ENCODE measurements at regions not wholly inside any gene's neighbourhood (a gene's known extent, or its start where the extent isn't known, plus 50 kb on each side); places are given as distances from the start of the nearest gene placed in this dataset.
"Not testable (repeated sequence)": the region's sequence is repeated elsewhere in the genome, so short reads cannot be mapped to it uniquely, and the experiment has no call there.

GRCh38 chr1:157431751-157432150, 120.6 kb downstream of the FCRL5 start:
- H3K4me3 ChIP-seq (ENCODE audit: low read depth, low read length): no peak overlapping the region
- TF ChIP-seq POLR2A (IDR thresholded peaks at IDR 0.05; ENCODE audit: extremely low read depth, insufficient read length): no peak
- TF ChIP-seq, protein P1, sequence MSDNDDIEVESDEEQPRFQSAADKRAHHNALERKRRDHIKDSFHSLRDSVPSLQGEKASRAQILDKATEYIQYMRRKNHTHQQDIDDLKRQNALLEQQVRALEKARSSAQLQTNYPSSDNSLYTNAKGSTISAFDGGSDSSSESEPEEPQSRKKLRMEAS (IDR thresholded peaks at IDR 0.05; ENCODE audit: low read depth, low read length): no peak
- TF ChIP-seq MYC (IDR thresholded peaks at IDR 0.05; ENCODE audit: low read depth, low read length): no peak
- TF ChIP-seq, protein P2, sequence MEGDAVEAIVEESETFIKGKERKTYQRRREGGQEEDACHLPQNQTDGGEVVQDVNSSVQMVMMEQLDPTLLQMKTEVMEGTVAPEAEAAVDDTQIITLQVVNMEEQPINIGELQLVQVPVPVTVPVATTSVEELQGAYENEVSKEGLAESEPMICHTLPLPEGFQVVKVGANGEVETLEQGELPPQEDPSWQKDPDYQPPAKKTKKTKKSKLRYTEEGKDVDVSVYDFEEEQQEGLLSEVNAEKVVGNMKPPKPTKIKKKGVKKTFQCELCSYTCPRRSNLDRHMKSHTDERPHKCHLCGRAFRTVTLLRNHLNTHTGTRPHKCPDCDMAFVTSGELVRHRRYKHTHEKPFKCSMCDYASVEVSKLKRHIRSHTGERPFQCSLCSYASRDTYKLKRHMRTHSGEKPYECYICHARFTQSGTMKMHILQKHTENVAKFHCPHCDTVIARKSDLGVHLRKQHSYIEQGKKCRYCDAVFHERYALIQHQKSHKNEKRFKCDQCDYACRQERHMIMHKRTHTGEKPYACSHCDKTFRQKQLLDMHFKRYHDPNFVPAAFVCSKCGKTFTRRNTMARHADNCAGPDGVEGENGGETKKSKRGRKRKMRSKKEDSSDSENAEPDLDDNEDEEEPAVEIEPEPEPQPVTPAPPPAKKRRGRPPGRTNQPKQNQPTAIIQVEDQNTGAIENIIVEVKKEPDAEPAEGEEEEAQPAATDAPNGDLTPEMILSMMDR (IDR thresholded peaks at IDR 0.05; ENCODE audit: low read depth, low read length): no peak
- no peak for DNase-seq (ENCODE audit: low read depth)

- H3K4me3 ChIP-seq (ENCODE audit: low read depth, low read length): no peak overlapping the region
- TF ChIP-seq, protein P1 (IDR thresholded peaks at IDR 0.05; ENCODE audit: low read depth, low read length): no peak
- TF ChIP-seq, protein P2 (IDR thresholded peaks at IDR 0.05; ENCODE audit: low read depth, low read length): no peak
- no peak for TF ChIP-seq POLR2A (IDR thresholded peaks at IDR 0.05; ENCODE audit: extremely low read depth, insufficient read length)
- TF ChIP-seq MYC (IDR thresholded peaks at IDR 0.05; ENCODE audit: low read depth, low read length): no peak
- DNase-seq (ENCODE audit: low read depth): no peak
Observed at GRCh38 chr1:157429601-157430240, 122.6 kb downstream of the FCRL5 start.

- H3K4me3 ChIP-seq (ENCODE audit: low read depth, low read length); DNase-seq (ENCODE audit: low read depth): not testable (repeated sequence)
Observed at GRCh38 chr1:157423764-157424163, 128.6 kb downstream of the FCRL5 start.

GRCh38 chr1:157419845-157420542, 132.3 kb downstream of the FCRL5 start:
- no peak overlapping the region for H3K4me3 ChIP-seq (ENCODE audit: low read depth, low read length)
- DNase-seq (ENCODE audit: low read depth): no peak
- TF ChIP-seq MYC (IDR thresholded peaks at IDR 0.05; ENCODE audit: low read depth, low read length) (no peak), POLR2A (IDR thresholded peaks at IDR 0.05; ENCODE audit: extremely low read depth, insufficient read length) (no peak)
- TF ChIP-seq, protein P2 (IDR thresholded peaks at IDR 0.05; ENCODE audit: low read depth, low read length): no peak
- TF ChIP-seq, protein P1 (IDR thresholded peaks at IDR 0.05; ENCODE audit: low read depth, low read length): no peak

- TF ChIP-seq, protein P2 (IDR thresholded peaks at IDR 0.05; ENCODE audit: low read depth, low read length): no peak
- no peak for DNase-seq (ENCODE audit: low read depth)
- H3K4me3 ChIP-seq (ENCODE audit: low read depth, low read length): no peak overlapping the region
Observed at GRCh38 chr1:157418659-157419058, 133.7 kb downstream of the FCRL5 start.

DNA sequence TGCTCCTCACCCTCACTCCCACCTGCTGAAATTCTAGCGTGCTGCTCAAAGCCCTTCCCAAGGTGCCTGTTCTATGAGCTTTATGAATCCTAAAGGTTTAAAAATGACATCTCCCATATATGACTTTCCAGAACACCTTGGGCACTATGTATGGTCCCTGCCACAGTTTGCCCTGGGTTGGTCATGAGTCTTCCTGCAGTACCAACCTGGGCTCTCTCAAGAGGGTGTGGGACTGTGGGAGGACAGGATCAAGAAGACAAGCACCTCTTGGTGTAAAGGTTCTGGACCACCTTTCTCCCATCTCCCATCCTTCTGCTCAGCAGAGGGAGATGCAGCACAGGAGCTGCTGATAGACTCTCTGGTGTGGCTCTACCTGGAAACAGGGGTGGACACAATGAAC, 134.1 kb downstream of the FCRL5 start:
- DNase-seq (ENCODE audit: low read depth): no peak
- H3K4me3 ChIP-seq (ENCODE audit: low read depth, low read length): no peak overlapping the region
- TF ChIP-seq, protein P2 (IDR thresholded peaks at IDR 0.05; ENCODE audit: low read depth, low read length): no peak
- TF ChIP-seq MYC (IDR thresholded peaks at IDR 0.05; ENCODE audit: low read depth, low read length) (no peak), POLR2A (IDR thresholded peaks at IDR 0.05; ENCODE audit: extremely low read depth, insufficient read length) (no peak)
- TF ChIP-seq, protein P1 (IDR thresholded peaks at IDR 0.05; ENCODE audit: low read depth, low read length): no peak

All from NB4 (cell line).